ENCODE measurements at regions not wholly inside any gene's neighbourhood (a gene's known extent, or its start where the extent isn't known, plus 50 kb on each side); places are given as distances from the start of the nearest gene placed in this dataset.

DNA sequence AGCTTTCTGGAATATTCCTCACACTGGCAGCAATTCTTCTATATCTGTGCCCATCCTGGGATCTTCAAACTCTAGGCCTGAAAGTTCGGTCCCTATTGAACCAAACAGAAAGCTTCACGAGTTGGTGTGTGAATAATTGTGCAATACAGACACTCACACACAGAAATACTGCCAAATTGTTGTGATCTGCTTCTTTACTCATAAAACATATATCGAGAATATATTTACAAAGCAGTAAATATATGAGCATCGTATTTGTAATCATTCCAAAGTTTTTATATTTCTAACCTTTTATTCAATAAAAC, 56.6 kb upstream of the BEX4 start:
- DNase-seq = no peak

DNA sequence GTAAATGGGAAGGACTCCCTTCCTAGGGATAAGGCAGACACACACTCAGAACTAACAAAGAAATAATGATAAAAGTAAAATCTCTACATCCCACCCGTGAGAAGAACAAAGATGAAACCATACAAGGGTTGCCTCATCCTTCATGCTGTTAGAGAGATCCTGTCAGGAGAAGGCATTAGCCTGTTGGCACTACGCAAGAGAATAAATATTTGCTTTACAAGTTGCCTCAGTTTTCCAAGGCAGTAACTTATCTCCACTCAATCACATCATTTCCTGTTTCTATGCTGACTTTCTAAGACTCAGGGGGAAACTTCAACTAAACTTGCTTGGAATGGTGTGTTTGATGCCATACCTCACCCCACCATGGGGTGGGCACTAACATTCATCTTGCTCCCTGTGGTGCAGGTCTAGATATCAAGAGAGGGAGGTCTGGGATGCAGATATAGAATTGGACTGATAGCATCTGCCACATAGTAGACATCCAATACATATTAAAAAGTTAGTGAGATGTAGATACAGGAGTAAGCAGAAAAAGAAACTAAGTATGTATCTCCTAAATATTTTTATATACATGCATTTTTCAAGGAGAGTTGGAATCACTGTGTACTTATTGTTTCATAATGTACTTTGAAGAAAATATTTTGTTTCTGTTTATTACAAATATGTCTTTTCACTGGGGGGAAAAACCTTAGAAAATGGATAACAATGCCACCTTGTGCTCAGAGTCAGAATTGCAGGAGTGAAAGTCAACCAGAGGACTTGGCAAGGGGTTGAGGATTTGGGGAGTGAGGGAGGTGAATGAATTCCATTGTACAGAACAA, 57.2 kb upstream of the BEX4 start:
- DNase-seq = peak; percentile 43

- no peak for DNase-seq
These were observed 59.7 kb upstream of the BEX4 start for GRCh38 chrX:103155201-103155600.

GRCh38 chrX:103153661-103154060, 60.7 kb upstream of the NXF3 start:
- no peak for DNase-seq

DNA sequence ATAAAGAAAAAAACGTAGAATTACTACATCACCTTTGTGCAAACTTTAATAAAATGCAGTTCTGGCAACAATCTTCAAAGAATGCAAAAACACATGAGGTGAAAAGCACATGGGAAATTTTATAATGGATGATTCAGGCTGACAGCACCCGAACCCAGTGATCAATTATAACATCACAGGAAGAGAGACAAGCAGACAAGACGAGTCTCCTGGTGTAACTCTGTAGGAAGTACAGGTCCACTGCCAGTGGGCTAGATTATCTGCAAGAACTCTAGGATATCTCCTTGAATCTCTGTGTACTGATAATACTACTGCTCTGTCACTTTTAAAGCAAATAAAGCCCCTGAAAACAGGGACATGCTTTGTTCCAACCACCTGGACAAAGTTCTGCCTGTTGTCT, 58.9 kb upstream of the NXF3 start:
- DNase-seq = no peak

DNA sequence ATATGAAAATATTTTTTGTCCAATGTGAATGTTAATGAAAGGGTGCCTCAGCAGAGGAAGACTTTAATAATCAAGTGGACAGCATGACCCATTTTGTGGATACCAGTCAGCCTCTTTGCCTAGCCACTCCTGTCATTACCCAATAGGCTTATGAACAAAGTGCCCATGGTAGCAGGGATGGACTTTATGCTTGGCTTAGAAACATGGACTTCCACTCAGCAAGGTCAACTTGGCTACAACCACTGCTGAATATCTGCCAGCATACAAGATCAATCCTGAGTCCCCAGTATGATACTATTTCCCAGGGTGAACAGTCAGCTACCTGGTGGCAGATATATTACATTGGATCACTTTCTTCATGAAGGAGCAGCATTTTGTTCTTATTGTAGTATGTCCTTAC, 56.7 kb upstream of the NXF3 start:
- DNase-seq = no peak

- no peak for DNase-seq
These were observed 55.1 kb upstream of the NXF3 start for GRCh38 chrX:103148075-103148474.
